C4-2B (cell line): ENCODE measurements at regions not wholly inside any gene's neighbourhood (a gene's known extent, or its start where the extent isn't known, plus 50 kb on each side); places are given as distances from the start of the nearest gene placed in this dataset.

Experiments used
- ZFX ChIP-seq: fragments of 450-650 bp; IDR thresholded peaks from 2 replicates; pipeline ENCODE4 v1.6.1; 2017
- TF ChIP-seq, protein P1 (sequence below): fragments of 450-650 bp; conservative IDR thresholded peaks from 2 replicates; pipeline ENCODE4 v1.5.1; 2017; ENCODE audit warnings: mild to moderate bottlenecking

DNA sequence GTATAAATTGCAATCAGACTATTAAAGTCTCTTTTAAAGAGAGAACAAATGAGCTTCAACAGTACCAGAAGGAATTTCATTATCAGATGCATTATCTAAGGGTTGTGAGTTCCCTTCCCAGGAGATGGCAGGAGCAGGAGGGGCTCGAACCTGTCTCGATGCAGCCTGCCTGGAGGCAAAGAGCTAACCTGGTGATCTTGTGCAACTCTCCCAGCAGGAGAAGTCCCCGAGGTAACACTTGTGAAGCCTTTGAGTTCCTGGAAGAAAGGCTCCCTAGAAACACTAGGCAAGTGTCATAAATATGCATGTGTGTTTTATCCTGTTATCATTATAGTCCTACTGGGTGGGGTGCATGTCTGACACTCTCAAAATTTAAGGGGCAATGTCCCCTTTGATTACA, 232.2 kb upstream of the ARID1B start:
- TF ChIP-seq, protein P1, sequence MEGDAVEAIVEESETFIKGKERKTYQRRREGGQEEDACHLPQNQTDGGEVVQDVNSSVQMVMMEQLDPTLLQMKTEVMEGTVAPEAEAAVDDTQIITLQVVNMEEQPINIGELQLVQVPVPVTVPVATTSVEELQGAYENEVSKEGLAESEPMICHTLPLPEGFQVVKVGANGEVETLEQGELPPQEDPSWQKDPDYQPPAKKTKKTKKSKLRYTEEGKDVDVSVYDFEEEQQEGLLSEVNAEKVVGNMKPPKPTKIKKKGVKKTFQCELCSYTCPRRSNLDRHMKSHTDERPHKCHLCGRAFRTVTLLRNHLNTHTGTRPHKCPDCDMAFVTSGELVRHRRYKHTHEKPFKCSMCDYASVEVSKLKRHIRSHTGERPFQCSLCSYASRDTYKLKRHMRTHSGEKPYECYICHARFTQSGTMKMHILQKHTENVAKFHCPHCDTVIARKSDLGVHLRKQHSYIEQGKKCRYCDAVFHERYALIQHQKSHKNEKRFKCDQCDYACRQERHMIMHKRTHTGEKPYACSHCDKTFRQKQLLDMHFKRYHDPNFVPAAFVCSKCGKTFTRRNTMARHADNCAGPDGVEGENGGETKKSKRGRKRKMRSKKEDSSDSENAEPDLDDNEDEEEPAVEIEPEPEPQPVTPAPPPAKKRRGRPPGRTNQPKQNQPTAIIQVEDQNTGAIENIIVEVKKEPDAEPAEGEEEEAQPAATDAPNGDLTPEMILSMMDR, result no peak
- no peak for TF ChIP-seq ZFX
